ENCODE measurements at regions not wholly inside any gene's neighbourhood (a gene's known extent, or its start where the extent isn't known, plus 50 kb on each side); places are given as distances from the start of the nearest gene placed in this dataset.
A peak's percentile ranks its signal among the peaks of the same experiment; 100 is the strongest.
"Not testable (repeated sequence)": the region's sequence is repeated elsewhere in the genome, so short reads cannot be mapped to it uniquely, and the experiment has no call there.

DNA sequence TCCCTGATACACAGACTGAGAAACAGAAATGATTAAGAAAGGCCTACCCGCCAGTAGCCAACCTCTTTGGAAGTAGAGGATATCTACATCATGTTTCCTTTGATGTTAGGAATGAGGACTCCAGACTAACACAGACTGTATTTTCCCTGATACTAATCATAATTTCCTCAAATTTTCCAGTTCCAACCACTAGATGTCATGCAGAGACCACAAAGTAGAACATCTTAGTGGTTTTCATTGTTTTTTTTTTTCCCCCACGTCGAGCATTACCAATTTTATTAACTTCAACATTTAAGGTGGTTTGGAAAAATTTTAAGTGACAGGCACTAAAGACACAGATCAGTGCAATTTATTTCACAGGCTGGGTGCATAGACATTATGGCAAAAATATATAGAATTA, 303.6 kb downstream of the ANKRD30BL start:
- H3K36me3 ChIP-seq (ENCODE audit: control insufficient read depth, insufficient read depth, low read length): not testable (repeated sequence)

More for the DNA sequence above, 303.6 kb downstream of the ANKRD30BL start:
- H3K4me1 ChIP-seq (ENCODE audit: control insufficient read depth, extremely low read depth, insufficient read depth, low read length); H3K9ac ChIP-seq (ENCODE audit: insufficient read depth, low read length); H3K4me3 ChIP-seq (replicated peaks in 1 of 4; ENCODE audit: control extremely low read depth in 1 of 4, insufficient read depth in 1 of 4, low read depth in 3 of 4, low read length in 4 of 4); H3K4me2 ChIP-seq (ENCODE audit: extremely low read depth, insufficient read depth, low read length); H4K20me1 ChIP-seq (ENCODE audit: control insufficient read depth, extremely low read depth, insufficient read depth, low read length); H3K9me3 ChIP-seq (ENCODE audit: control insufficient read depth, insufficient read depth, low read depth, low read length); H3K27ac ChIP-seq (ENCODE audit: insufficient read depth, low read length); H3K79me2 ChIP-seq (ENCODE audit: control insufficient read depth, insufficient read depth, low read length); H3K27me3 ChIP-seq (ENCODE audit: control insufficient read depth, insufficient read depth, low read length); H2AFZ ChIP-seq (ENCODE audit: low read length): not testable (repeated sequence)
- peak in 1 of 2 donors; percentile 0 for DNase-seq (ENCODE audit: low read depth in 2 of 2)
- TF ChIP-seq, protein P1, sequence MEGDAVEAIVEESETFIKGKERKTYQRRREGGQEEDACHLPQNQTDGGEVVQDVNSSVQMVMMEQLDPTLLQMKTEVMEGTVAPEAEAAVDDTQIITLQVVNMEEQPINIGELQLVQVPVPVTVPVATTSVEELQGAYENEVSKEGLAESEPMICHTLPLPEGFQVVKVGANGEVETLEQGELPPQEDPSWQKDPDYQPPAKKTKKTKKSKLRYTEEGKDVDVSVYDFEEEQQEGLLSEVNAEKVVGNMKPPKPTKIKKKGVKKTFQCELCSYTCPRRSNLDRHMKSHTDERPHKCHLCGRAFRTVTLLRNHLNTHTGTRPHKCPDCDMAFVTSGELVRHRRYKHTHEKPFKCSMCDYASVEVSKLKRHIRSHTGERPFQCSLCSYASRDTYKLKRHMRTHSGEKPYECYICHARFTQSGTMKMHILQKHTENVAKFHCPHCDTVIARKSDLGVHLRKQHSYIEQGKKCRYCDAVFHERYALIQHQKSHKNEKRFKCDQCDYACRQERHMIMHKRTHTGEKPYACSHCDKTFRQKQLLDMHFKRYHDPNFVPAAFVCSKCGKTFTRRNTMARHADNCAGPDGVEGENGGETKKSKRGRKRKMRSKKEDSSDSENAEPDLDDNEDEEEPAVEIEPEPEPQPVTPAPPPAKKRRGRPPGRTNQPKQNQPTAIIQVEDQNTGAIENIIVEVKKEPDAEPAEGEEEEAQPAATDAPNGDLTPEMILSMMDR (conservative IDR thresholded peaks at IDR 0.05 in 1 of 2, IDR thresholded peaks at IDR 0.05 in 1 of 2; ENCODE audit: low read depth in 1 of 2, low read length in 2 of 2): peak; percentile 19 to 27

Data from fibroblast of lung (primary cell).